ENCODE measurements at regions not wholly inside any gene's neighbourhood (a gene's known extent, or its start where the extent isn't known, plus 50 kb on each side); places are given as distances from the start of the nearest gene placed in this dataset.

GRCh38 chr14:82647088-82647810, 1113.6 kb upstream of the SEL1L start:
- H3K4me3 ChIP-seq (replicated peaks; ENCODE audit: low read depth, low read length) = no peak overlapping the region
- TF ChIP-seq CTCF (IDR thresholded peaks at IDR 0.05; ENCODE audit: low read length, missing control alignments) = no peak
- DNase-seq (ENCODE audit: low read depth) = no peak

GRCh38 chr14:82655770-82656169, 1122.1 kb upstream of the SEL1L start:
- DNase-seq (ENCODE audit: low read depth) = no peak
- no peak overlapping the region for H3K4me3 ChIP-seq (replicated peaks; ENCODE audit: low read depth, low read length)
- TF ChIP-seq CTCF (IDR thresholded peaks at IDR 0.05; ENCODE audit: low read length, missing control alignments) = no peak

- no peak for TF ChIP-seq CTCF (IDR thresholded peaks at IDR 0.05; ENCODE audit: low read length, missing control alignments)
- no peak overlapping the region for H3K4me3 ChIP-seq (replicated peaks; ENCODE audit: low read depth, low read length)
These were observed 1123.6 kb upstream of the SEL1L start for GRCh38 chr14:82657186-82657675.

GRCh38 chr14:82661258-82661657, 1127.6 kb upstream of the SEL1L start:
- no peak for TF ChIP-seq CTCF (IDR thresholded peaks at IDR 0.05; ENCODE audit: low read length, missing control alignments)
- DNase-seq (ENCODE audit: low read depth) = no peak

More at GRCh38 chr14:82657186-82657675, 1123.6 kb upstream of the SEL1L start:
- no peak for DNase-seq (ENCODE audit: low read depth)

GRCh38 chr14:82667006-82667405, 1133.4 kb upstream of the SEL1L start:
- no peak for TF ChIP-seq CTCF (IDR thresholded peaks at IDR 0.05; ENCODE audit: low read length, missing control alignments)
- DNase-seq (ENCODE audit: low read depth) = no peak

More at GRCh38 chr14:82661258-82661657, 1127.6 kb upstream of the SEL1L start:
- H3K4me3 ChIP-seq (replicated peaks; ENCODE audit: low read depth, low read length) = no peak overlapping the region

GRCh38 chr14:82667501-82667900, 1133.8 kb upstream of the SEL1L start:
- TF ChIP-seq CTCF (IDR thresholded peaks at IDR 0.05; ENCODE audit: low read length, missing control alignments) = no peak
- no peak overlapping the region for H3K4me3 ChIP-seq (replicated peaks; ENCODE audit: low read depth, low read length)
- DNase-seq (ENCODE audit: low read depth) = no peak

More at GRCh38 chr14:82667006-82667405, 1133.4 kb upstream of the SEL1L start:
- no peak overlapping the region for H3K4me3 ChIP-seq (replicated peaks; ENCODE audit: low read depth, low read length)

- DNase-seq (ENCODE audit: low read depth) = no peak
- H3K4me3 ChIP-seq (replicated peaks; ENCODE audit: low read depth, low read length) = no peak overlapping the region
- no peak for TF ChIP-seq CTCF (IDR thresholded peaks at IDR 0.05; ENCODE audit: low read length, missing control alignments)
These were observed 1142.8 kb upstream of the SEL1L start for GRCh38 chr14:82676403-82676802.

All from fibroblast of pulmonary artery (primary cell).